Left lung (tissue), 4 donors: ENCODE measurements at regions not wholly inside any gene's neighbourhood (a gene's known extent, or its start where the extent isn't known, plus 50 kb on each side); places are given as distances from the start of the nearest gene placed in this dataset.

Experiments used
- ATAC-seq: fragments of 200-7000 bp; cut with Tn5 transposase; one replicate; pipeline ENCODE4 v1.9.1; 2020; ENCODE audit warnings: moderate library complexity
- DNase-seq, 4 donors: peaks; one replicate each; pipeline ENCODE4 v3.0.0-alpha.2; 2013 to 2020
- H3K27ac ChIP-seq, 2 donors: fragments of 200-600 bp; sonication (generic) in 1 of 2; one replicate each; pipeline versions ENCODE4 v1.5.0 to v1.8.0; 2020 to 2021
- H3K27me3 ChIP-seq, 2 donors: fragments of 200-600 bp; sonication (generic) in 1 of 2; one replicate each; pipeline versions ENCODE4 v1.5.0 to v1.8.0; 2020 to 2021
- H3K36me3 ChIP-seq, 2 donors: fragments of 200-600 bp; sonication (generic) in 1 of 2; one replicate each; pipeline versions ENCODE4 v1.5.0 to v1.8.0; 2020 to 2021
- H3K4me1 ChIP-seq, 2 donors: fragments of 200-600 bp; one replicate each; pipeline ENCODE4 v1.8.0; 2021
- H3K4me3 ChIP-seq, 2 donors: fragments of 200-600 bp; sonication (generic) in 1 of 2; one replicate each; pipeline versions ENCODE4 v1.5.0 to v1.8.0; 2020 to 2021; ENCODE audit warnings: mild to moderate bottlenecking in 1 of 2
- H3K9me3 ChIP-seq, 2 donors: fragments of 200-600 bp; sonication (generic) in 1 of 2; one replicate each; pipeline versions ENCODE4 v1.5.0 to v1.8.0; 2020 to 2021
- intact Hi-C, 2 donors: fragments of 100-400 bp; cut with DNase I; formaldehyde crosslinking; loops; one replicate each; pipeline versions ENCODE4 v1.11.2 to v1.14.2; 2022
- TF ChIP-seq, protein P1 (sequence below), 2 donors: fragments of 200-600 bp; sonication (generic) in 1 of 2; IDR thresholded peaks; one replicate each; pipeline versions ENCODE4 v1.5.0 to v1.8.0; 2021; ENCODE audit warnings: antibody characterized with exemption in 2 of 2
- donor health status: DM: no; HTN: yes; CAD: no.
- donor health status: DM: no; HTN: no; CAD: no.

GRCh38 chr5:158082696-158083287, 223.8 kb upstream of the CLINT1 start:
- Histone ChIP-seq H3K4me1 (no peaks in the 10 kb centered on the region), H3K4me3 (no peak overlapping the region), H3K27ac (no peak overlapping the region), H3K36me3 (no peaks in the 10 kb centered on the region), H3K27me3 (no peaks in the 10 kb centered on the region), H3K9me3 (no peaks in the 10 kb centered on the region)
- ATAC-seq = no peak
- DNase-seq = no peak
- TF ChIP-seq, protein P1, sequence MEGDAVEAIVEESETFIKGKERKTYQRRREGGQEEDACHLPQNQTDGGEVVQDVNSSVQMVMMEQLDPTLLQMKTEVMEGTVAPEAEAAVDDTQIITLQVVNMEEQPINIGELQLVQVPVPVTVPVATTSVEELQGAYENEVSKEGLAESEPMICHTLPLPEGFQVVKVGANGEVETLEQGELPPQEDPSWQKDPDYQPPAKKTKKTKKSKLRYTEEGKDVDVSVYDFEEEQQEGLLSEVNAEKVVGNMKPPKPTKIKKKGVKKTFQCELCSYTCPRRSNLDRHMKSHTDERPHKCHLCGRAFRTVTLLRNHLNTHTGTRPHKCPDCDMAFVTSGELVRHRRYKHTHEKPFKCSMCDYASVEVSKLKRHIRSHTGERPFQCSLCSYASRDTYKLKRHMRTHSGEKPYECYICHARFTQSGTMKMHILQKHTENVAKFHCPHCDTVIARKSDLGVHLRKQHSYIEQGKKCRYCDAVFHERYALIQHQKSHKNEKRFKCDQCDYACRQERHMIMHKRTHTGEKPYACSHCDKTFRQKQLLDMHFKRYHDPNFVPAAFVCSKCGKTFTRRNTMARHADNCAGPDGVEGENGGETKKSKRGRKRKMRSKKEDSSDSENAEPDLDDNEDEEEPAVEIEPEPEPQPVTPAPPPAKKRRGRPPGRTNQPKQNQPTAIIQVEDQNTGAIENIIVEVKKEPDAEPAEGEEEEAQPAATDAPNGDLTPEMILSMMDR (IDR thresholded peaks at IDR 0.05) = no peak
- intact Hi-C loops = no loop called here

DNA sequence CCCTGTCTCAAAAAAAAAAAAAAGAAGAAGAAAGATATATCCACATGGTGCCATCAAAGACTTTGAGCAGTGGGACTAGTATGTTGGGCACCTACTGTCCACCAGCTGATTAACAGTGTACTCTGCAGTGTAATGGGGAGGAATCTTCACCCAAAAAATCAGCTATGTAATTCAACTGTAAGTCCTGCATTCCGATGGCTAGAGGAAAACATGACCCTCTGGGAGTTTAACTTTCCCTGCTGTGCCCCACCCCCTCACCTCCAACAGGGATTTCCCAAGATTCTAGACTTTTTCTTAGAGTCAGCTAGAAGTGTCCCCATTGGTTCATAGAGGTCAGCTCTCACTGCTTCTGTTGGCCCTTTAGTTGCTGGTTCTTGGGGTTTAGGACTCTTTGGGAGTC, 221.2 kb upstream of the CLINT1 start:
- DNase-seq (no peak), ATAC-seq (no peak)
- Histone ChIP-seq H3K9me3 (no peaks in the 10 kb centered on the region), H3K36me3 (no peaks in the 10 kb centered on the region), H3K27ac (no peak overlapping the region), H3K4me1 (no peaks in the 10 kb centered on the region), H3K4me3 (no peak overlapping the region), H3K27me3 (no peaks in the 10 kb centered on the region)
- TF ChIP-seq, protein P1 (IDR thresholded peaks at IDR 0.05) = no peak
- intact Hi-C loops = no loop called here

DNA sequence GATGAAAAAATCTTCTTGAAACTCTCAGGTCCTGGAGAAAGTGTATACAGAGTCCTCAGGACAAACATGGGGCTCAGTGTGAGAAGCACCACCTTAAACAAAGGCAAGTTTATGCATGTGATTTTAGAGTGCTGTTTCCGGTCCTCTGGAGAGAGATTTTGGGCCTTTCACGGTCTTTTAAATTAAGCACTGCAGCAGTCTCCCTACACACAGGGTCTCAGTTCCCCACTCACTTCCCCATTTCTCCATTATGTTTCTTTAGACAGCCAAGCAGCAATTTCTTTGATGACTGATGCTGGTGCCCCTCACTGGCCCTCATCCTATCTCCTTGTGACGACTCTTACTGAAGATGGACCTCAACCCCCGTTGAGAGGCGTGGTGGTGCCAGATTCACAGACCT, 220.2 kb upstream of the CLINT1 start:
- TF ChIP-seq, protein P1 (IDR thresholded peaks at IDR 0.05) = no peak
- intact Hi-C loops = no loop called here
- H3K27ac ChIP-seq = no peak overlapping the region
- H3K27me3 ChIP-seq = no peaks in the 10 kb centered on the region
- H3K4me3 ChIP-seq = no peak overlapping the region
- H3K9me3 ChIP-seq = no peaks in the 10 kb centered on the region
- H3K36me3 ChIP-seq = no peaks in the 10 kb centered on the region
- DNase-seq = no peak
- H3K4me1 ChIP-seq = no peaks in the 10 kb centered on the region
- ATAC-seq = no peak

GRCh38 chr5:158074992-158075769, 216.2 kb upstream of the CLINT1 start:
- intact Hi-C loops = no loop called here
- TF ChIP-seq, protein P1 (IDR thresholded peaks at IDR 0.05) = peak; percentile 66 to 74
- peak in 3 of 4 donors; percentile 39 to 90 (median 88) for DNase-seq
- Histone ChIP-seq H3K4me1 (no peaks in the 10 kb centered on the region), H3K27me3 (no peaks in the 10 kb centered on the region), H3K36me3 (no peaks in the 10 kb centered on the region), H3K4me3 (no peak overlapping the region), H3K27ac (peak overlapping the region; percentile 37 to 42), H3K9me3 (no peaks in the 10 kb centered on the region)
- peak; percentile 99 for ATAC-seq

DNA sequence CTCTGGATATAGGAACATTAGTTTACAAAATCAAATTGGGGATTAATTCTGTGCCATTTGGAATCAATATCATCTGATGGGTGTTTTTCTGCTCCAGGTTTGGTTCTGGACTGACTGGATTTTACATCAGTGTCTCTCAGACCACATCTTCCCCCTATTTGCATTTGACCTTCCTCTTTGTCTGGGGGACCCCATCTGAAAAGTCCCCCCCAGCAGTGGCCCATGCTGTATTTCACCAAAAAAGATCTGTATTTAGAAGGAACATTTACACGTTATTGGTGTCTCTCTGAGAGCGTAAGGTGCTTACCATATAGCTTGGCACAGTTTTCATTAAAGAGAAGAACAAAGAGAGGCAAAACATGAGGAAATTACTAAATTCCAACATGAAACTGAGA, 215.6 kb upstream of the CLINT1 start:
- Histone ChIP-seq H3K9me3 (no peaks in the 10 kb centered on the region), H3K4me3 (no peak overlapping the region), H3K4me1 (no peaks in the 10 kb centered on the region), H3K27me3 (no peaks in the 10 kb centered on the region), H3K27ac (no peak overlapping the region), H3K36me3 (no peaks in the 10 kb centered on the region)
- DNase-seq = no peak
- TF ChIP-seq, protein P1 (IDR thresholded peaks at IDR 0.05) = no peak
- intact Hi-C loops = no loop called here
- no peak for ATAC-seq
